Cerebellar nuclear complex (tissue), 1 donor: ENCODE measurements at regions not wholly inside any gene's neighbourhood (a gene's known extent, or its start where the extent isn't known, plus 50 kb on each side); places are given as distances from the start of the nearest gene placed in this dataset.
"Not testable (repeated sequence)": the region's sequence is repeated elsewhere in the genome, so short reads cannot be mapped to it uniquely, and the experiment has no call there.

Experiments
- DNase-seq, 2 experiments: peaks; one replicate each; lab custom pipeline; 2025; lab: John Stamatoyannopoulos, UW

DNA sequence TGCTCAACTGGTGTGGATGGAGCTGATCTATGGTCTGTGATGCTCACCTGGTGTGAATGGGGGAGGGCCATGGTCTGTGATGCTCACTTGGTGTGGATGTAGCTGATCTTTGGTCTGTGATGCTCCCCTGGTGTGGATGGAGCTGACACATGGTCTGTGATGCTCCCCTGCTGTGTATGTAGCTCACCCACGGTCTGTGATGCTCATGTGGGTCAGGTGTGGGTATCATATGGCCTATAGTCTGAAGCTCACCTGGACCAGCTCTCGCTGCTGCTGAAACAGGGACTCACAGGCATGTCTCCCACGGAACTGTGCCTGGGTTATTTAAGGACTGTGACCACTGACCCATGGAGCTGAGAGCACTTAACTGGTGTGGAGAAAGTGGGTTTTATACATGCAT, 109.7 kb downstream of the CRLF2 start:
- DNase-seq = no peak

DNA sequence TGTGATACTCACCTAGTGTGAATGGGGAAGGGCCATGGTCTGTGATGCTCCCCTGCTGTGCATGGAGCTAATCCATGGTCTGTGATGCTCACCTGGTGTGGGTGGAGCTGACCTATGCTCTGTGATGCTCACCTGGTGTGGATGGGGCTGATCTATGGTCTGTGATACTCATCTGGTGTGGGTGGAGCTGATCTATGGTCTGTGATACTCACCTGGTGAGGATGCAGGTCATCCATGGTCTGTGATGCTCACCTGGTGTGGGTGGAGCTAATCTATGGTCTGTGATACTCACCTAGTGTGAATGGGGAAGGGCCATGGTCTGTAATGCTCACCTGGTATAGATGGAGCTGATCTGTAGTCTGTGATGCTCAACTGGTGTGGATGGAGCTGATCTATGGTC, 110.2 kb downstream of the CRLF2 start:
- DNase-seq = not testable (repeated sequence)

DNA sequence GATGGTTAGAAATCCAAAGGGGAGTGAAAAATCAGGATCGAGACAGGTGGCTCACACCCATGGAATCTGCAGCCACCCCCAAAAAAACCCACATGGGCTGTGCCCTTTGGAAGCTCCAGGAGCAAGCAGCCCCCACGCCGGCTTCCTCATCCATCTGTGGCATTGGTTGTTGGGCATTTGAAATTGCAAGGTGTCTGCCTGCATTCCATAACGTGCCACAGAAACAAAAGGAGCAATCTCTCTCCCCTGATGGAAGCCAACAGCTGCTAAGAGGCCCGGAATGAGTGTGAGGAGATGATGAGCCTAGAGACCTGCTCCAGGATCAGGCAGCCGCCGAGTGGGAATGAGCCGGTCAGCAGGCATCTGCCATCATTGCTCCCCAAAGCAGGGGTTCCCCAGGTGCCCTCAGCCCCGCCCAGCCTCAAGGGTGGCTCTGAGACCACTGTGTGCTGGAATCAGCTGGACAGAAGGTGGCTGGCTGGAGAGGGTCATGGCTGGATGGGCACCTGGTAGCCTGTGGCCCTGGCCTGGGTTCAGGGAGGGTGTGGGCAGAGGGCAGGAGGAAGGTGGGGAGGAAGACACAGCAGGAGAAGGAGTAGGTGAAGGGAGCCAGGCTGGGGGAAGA, 113.2 kb downstream of the CRLF2 start:
- no peak for DNase-seq

DNA sequence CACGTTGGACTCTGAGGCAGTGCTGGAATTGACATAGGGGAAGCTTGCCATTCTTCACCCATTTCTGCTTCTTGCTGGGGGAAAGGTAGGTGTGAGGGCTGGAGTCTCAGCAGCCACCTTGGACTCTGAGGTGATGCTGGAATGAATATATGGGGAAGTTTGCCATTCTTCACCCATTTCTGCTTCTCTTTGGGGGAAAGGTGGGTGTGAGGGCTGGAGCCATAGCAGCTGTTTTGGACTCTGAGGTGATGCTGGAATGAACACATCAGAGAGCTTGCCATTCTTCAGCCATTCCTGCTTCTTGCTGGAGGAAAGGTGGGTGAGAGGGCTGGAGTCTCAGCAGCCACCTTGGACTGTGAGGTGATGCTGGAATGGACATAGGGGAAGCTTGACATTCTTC, 115.1 kb downstream of the CRLF2 start:
- no peak for DNase-seq

DNA sequence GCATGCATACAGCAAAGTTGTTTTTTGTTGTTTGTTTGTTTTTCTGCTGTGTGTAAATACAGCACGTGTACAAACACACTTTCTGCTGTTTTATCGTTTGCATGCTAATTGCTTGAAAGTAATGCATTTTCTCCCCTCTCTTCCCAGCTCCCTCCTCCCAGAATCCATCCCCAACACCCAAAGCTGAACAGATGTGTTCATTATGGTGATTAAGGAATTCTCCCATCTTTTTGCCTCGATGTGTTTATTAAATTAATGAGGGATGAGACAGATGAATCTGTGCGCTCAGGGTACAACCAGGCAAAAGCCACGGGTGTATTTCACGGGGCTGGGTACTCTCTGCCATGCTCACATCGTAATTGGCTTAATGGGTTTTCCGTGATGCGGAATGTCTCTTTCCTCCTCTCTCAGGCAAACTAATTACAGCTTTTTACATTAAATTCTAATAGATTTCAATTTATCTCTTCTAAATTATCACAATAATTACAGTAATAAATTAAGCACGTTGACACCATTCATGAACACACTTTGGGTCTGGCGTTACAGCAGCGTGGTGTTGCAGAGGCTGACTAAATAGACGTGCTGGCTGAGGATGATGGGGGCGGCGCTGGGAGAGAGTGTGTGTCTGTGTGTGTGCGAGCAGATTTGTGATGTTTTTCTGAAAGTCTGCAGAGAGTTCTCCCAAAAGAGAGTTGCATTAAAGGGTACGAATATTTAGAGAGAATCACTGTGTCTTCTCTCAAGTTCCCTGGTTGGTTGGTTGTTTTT, 117.7 kb downstream of the CRLF2 start:
- DNase-seq = no peak

DNA sequence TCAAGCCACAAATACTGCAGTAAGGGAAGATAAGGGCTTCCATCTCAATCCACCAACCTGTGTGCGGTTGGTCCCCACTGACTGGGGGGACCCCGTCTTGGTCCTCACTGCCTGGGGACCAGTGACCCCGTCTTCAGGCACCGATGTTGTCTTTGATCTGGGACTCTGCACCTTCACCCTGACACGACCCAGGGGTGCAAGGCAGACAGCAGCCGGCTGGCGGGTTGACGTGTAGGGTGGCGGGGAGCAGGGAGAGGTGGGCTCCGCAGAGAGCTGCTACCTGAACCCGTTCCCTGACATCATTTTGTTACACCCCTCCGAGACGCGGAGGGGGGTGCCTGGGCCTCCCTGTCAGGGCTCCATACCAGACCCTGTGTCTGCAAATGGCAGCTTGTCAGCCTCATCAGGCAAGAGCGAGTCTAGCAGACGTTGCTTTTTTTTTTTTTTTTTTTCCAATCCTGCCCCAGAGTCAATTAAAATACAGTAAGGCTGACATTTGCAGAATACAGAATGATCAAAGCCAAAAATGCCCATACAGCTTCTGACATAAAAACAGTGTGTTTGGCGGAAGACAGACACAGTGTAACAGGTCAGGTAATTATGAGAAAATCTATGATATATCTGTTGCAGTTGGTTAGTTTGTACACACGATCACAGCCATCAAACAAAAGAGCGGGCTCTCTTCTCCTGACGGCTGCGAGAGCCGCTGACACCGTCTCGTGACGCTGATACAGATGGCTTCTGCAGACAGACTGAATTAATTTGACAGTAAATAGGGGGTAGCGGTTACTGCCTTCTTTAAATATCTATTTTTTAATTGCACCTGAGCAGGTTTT, 118.6 kb downstream of the CRLF2 start:
- no peak for DNase-seq

DNA sequence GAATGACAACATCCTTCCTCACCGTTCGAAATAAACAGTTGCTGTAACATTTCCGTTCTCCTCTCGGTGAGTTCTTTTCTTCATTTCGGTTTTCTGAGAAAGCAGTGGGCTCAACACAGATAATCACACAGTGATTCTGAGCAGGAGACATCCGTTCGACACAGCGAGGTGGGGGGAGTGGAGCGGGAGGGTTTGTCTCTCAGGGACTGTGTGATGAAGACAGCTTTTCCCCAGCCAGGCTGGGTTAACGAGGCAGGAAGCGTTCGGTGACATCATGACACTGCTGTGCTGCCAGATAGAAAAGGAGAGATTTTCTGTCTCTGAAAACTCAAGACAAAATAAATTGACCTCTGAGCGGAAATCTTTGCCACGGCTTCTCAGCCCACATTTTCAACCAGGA, 119.3 kb downstream of the CRLF2 start:
- no peak for DNase-seq

DNA sequence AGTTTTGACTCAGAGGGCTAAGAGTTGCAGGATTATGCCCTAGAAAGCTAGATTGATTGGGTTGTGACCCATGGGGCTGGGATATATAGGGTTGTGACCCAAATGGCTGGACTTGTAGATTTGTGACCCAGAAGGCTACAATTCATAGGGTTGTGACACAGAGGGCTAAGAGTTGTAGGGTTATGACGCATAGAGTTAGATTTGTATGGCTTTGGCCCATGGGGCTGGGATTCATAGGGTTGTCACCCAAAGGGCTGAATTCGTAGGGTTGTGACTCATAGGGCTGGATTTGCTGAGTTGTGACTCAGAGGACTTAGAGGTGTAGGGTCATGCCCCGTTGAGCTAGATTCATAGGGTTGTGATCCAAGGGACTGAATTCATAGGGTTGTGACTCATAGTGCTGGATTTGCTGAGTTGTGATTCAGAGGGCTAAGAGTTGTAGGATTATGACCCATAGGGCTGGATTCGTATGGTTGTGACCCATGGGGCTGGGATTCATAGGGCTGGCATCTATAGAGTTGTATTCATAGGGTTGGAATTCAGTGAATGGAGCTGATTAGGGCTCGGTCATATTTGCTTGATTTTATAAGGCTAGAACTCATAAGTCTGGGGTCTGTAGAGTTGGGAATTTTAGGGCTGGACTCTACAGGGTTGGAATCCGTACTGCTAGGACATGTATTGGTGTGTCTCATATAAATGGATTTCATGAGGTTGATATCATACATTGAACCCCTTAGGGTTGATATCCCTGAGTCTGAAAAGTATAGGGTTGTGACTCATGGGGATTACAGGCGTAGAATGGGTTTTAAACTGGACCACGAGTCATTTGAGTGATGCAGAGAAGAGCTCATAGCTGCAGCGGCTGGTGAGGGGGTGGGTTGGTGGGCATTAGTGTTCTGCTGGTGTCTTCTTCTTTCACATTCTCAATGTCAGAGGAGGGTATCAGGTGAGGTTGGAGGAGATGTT, 125.7 kb downstream of the CRLF2 start:
- no peak for DNase-seq

DNA sequence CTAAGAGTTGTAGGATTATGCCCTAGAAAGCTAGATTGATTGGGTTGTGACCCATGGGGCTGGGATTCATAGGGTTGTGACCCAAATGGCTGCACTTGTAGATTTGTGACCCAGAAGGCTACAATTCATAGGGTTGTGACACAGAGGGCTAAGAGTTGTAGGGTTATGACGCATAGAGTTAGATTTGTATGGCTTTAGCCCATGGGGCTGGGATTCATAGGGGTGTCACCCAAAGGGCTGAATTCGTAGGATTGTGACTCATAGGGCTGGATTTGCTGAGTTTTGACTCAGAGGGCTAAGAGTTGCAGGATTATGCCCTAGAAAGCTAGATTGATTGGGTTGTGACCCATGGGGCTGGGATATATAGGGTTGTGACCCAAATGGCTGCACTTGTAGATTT, 126.6 kb downstream of the CRLF2 start:
- not testable (repeated sequence) for DNase-seq

DNA sequence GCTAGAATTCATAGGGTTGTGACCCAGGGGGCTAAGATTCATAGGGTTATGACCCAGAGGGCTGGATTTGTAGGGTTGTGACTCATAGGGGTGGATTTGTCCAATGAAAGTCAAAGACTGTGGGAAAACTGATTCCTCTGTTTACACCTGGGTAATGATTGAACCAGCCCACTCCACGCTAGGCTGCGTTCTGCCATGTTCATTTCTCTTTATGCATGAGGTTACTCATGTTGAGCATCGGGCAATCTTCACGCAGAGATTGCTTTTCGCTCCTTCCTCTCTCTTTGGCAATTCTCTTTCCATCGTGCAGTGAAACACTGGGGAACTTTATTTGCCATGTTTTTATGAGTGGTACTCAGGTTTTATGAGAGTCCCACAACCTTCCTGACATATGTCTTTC, 127.8 kb downstream of the CRLF2 start:
- DNase-seq = no peak

DNA sequence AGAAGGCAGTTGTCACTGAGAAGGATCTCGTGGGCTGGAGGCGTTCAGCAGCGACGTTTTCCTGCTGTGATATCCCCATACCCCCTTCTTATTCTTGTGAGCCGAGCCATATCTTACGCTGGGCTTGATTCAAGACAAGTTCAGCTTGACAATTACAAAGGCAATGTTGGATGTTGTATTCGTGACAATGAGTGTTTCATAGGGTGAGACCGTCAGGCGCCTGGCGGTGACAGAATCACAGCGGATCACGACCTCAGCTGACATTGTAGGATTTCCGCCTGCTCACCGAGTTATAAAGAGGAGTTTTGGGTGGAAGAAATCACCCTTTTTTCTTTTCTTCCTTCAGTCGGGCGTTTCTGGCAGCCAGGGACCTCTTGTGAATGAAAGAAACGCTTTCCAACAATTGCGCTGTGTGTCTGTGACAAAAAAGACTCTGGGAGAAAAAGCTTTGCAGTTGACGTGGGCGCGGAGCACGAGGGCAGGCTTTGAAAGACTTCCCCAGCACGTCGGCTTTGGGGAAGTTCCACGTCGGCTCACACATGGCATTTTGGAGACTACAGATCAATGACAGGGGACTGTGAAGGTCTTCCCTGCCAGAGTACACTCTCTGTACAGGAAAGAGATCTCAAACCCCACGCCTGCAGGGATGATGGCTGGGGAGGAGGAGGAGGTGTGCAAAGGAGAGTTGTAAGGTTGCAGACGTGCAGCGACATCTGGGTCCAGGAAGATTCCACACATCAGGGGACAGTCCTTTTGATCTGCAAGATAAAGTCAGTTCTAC, 135.4 kb downstream of the CRLF2 start:
- DNase-seq = no peak

DNA sequence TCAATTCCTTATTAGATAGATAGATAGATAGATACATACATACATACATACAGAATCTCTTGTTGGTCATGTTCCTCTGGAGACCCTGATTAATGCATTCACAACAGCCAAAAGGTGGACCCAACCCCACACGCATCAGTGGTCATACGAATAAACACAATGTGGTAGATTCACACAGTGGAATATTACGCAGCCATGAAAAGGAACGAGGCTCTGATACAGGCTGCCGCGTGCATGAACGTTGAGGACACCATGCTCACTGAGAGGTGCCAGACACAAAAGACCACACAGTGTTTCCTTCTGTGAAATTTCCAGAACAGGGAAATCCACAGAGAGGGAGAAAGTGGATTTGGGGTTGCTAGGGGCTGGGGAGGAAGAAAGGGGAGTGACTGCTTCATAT, 136.7 kb downstream of the CRLF2 start:
- no peak for DNase-seq

DNA sequence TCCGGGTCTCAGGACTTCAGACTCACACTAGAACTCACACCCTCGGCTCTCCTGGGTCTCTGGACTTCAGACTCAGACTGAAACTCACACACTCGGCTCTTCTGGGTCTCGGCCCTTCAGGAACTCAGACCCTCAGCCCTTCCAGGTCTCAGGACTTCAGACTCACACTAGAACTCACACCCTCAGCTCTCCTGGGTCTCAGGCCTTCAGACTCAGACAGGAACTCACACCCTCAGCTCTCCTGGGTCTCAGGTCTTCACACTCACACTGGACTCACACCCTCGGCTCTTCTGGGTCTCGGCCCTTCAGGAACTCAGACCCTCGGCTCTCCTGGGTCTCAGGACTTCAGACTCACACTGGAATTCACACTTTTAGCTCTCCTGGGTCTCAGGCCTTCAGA, 137.3 kb downstream of the CRLF2 start:
- DNase-seq = no peak

DNA sequence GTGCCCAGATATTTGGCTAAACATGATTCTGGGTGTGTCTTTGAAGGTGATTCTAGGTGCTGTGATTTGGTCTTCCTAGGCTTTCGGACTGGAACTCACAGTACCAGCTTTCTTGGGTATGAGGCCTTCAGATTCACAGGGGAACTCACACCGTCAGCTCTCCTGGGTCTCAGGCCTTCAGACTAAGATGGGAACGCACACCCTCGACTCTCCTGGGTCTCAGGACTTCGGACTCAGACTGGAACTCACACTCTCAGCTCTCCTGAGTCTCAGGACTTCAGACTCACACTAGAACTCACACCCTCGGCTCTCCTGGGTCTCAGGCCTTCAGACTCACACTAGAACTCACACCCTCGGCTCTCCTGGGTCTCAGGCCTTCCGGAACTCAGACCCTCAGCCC, 137.7 kb downstream of the CRLF2 start:
- DNase-seq = no peak

DNA sequence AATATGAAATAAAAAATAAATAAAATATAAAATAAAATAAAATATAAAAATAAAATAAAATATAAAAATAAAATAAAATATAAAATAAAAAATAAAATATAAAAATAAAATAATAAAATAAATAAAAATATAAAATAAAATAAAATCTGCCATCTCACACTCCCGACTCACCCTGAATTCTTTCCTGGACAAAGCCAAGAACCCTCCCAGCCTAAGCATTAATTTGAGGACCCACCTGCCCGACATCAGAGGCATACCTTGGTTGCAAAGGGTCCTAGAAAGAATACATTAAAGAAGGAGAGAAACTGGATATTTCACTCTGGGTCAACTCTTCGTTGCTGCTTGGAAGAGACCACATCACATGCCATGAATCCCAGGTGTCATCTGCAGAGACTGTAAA, 138.3 kb downstream of the CRLF2 start:
- no peak for DNase-seq

DNA sequence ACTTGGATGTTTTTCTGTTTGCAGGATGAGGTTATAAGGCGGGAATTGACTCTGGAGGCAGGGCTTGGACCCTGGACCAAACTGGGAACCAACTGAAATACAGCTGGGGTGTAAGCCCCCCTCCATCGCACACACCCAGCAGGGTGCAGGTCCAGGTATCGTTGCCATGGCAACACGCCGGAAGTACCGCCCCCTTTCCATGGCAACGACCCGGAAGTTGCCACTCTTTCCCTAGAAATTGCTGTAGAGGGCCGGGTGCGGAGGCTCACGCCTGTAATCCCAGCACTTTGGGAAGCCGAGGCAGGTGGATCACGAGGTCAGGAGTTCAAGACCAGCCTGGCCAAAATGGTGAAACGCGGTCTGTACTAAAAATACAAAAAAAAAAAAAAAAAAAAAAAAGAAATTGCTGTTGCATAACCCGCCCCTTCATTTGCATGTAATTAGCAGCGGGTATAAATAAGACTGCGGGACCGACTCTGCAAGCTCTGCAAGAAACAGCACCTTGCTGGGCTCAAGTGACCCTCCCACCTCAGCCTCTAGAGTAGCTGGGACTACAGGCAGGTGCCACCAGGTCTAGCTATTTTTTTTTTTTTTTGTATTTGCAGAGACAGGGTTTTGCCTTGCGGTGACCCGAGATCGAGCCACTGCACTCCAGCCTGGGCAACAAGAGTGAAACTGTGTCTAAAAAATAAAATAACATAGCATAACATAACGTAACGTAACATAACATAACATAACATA, 139.6 kb downstream of the CRLF2 start:
- DNase-seq = no peak

DNA sequence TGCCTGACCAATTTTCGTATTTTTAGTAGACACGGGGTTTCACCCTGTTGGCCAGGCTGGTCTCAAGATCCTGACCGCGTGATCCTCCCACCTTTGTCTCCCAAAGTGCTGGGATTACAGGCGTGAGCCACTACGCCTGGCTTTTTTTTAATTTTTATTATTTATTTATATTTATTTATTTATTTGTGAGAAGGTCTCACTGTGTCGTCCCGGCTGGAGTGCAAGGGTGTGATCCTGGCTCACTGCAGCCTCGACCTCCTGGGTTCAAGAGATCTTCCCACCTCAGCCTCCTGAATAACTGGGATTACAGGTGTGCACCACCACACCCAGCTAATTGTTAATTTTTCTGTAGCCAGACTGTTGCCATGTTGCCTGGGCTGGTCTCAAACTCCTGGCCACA, 141.1 kb downstream of the CRLF2 start:
- DNase-seq = no peak

DNA sequence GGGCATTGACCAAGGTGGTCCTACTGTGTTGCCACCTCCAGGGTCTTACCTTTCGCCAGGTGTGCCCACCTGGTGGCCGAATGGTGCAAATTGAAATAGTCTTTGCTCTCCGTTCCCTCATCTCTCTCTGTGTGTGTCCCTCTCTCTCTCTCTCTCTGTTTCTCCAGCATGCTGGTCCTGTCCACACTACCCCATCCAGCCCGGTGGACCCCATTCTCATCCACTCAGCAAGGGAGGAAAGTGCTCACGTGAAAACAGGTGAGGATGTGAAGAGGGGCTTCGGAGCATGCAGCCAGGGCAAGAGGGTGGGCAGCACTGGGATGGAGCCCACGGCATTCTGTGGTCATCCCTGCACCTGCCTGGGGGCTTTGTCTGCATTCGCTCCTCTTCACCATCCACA, 150.1 kb downstream of the CRLF2 start:
- no peak for DNase-seq

DNA sequence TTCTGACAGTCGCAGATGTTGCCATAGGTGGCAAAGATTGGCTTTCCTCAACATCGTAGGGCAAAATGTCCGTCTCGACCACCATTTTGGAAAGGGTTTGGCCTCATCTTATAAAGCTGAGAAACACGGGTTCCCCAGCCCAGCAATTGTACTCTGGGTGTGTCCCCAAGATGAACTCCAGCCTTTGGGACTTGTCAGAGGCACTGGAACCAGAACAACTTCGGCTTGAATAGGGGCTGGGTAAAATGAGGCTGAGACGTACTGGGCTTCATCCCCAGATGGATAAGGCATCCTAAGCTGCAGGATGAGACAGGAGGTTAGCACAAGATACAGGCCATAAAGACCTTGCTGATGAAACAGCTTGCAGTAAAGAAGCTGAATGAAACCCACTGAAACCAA, 151.9 kb downstream of the CRLF2 start:
- no peak for DNase-seq
